HEK293 (cell line): ENCODE measurements at regions not wholly inside any gene's neighbourhood (a gene's known extent, or its start where the extent isn't known, plus 50 kb on each side); places are given as distances from the start of the nearest gene placed in this dataset.
A peak's percentile ranks its signal among the peaks of the same experiment; 100 is the strongest.

Source experiments
- CTCF ChIA-PET: fragments of 350-600 bp; formaldehyde crosslinking; extraction: SDS; loops from one replicate; lab custom pipeline; 2021; ENCODE audit warnings: antibody characterized with exemption; lab: Yijun Ruan, JAX
- POLR2A ChIA-PET: fragments of 300-600 bp; formaldehyde crosslinking; extraction: SDS; loops from one replicate; lab custom pipeline; 2020; ENCODE audit warnings: antibody characterized with exemption, inconsistent platforms; lab: Yijun Ruan, JAX
- H3K27ac ChIP-seq: fragments of 200-500 bp; sonication (Bioruptor generic); 2 replicates; pipeline ENCODE4 v1.5.1; 2014; ENCODE audit warnings: low read depth, low read length, control low read depth, inconsistent platforms; ENCODE audit errors: extremely low read depth
- H3K36me3 ChIP-seq, 2 experiments: fragments of 200-500 bp in 1 of 2; sonication (Bioruptor generic) in 1 of 2; 1 replicate in 1 of 2; 2 replicates in 1 of 2; pipeline ENCODE4 v1.5.1; 2014 to 2017; ENCODE audit warnings: inconsistent platforms in 2 of 2, low read length in 2 of 2; ENCODE audit not compliant: control insufficient read depth in 2 of 2, insufficient read depth in 1 of 2
- H3K4me1 ChIP-seq: fragments of 200-500 bp; sonication (Bioruptor generic); 2 replicates; pipeline ENCODE4 v1.5.1; 2014; ENCODE audit warnings: mild to moderate bottlenecking, low read length, inconsistent platforms; ENCODE audit not compliant: control insufficient read depth, insufficient read depth
- H3K4me3 ChIP-seq: 2 replicates; pipeline ENCODE4 v1.5.1; 2011; ENCODE audit warnings: low read depth, mild to moderate bottlenecking, control low read depth, low read length, moderate library complexity
- H3K9me3 ChIP-seq: fragments of 200-500 bp; sonication (Bioruptor generic); 2 replicates; pipeline ENCODE4 v1.5.1; 2014; ENCODE audit warnings: low read depth, low read length, inconsistent platforms; ENCODE audit not compliant: control insufficient read depth, insufficient read depth
- AEBP2 ChIP-seq: fragments of 450-650 bp; formaldehyde crosslinking; IDR thresholded peaks from 2 replicates; pipeline ENCODE4 v1.5.1; 2016; ENCODE audit warnings: missing biosample characterization, missing genetic modification characterization, borderline replicate concordance
- CTCF ChIP-seq: fragments of 450-650 bp; formaldehyde crosslinking; IDR thresholded peaks from 2 replicates; pipeline ENCODE4 v1.5.1; 2016; ENCODE audit warnings: missing biosample characterization, missing genetic modification characterization
- INSM2 ChIP-seq: fragments of 450-650 bp; formaldehyde crosslinking; IDR thresholded peaks from 2 replicates; pipeline ENCODE4 v1.5.1; 2016; ENCODE audit warnings: missing biosample characterization, missing genetic modification characterization
- KLF10 ChIP-seq: fragments of 450-650 bp; IDR thresholded peaks from 2 replicates; pipeline ENCODE4 v1.5.1; 2018; ENCODE audit warnings: missing biosample characterization, mild to moderate bottlenecking, missing genetic modification characterization
- KLF7 ChIP-seq: fragments of 450-650 bp; formaldehyde crosslinking; IDR thresholded peaks from 2 replicates; pipeline ENCODE4 v1.5.1; 2016; ENCODE audit warnings: missing biosample characterization, missing genetic modification characterization, borderline replicate concordance
- ZFP3 ChIP-seq: fragments of 450-650 bp; formaldehyde crosslinking; IDR thresholded peaks from 2 replicates; pipeline ENCODE4 v1.5.1; 2016; ENCODE audit warnings: low read depth, missing biosample characterization, missing genetic modification characterization
- ZFP37 ChIP-seq: fragments of 450-650 bp; formaldehyde crosslinking; IDR thresholded peaks from 2 replicates; pipeline ENCODE4 v1.5.1; 2016; ENCODE audit warnings: missing biosample characterization, missing genetic modification characterization
- ZNF248 ChIP-seq: fragments of 450-650 bp; formaldehyde crosslinking; IDR thresholded peaks from 2 replicates; pipeline ENCODE4 v1.5.1; 2017; ENCODE audit warnings: missing biosample characterization, missing genetic modification characterization
- ZNF354C ChIP-seq: fragments of 450-650 bp; formaldehyde crosslinking; IDR thresholded peaks from 2 replicates; pipeline ENCODE4 v1.5.1; 2016; ENCODE audit warnings: missing biosample characterization, missing genetic modification characterization, low read depth, borderline replicate concordance
- ZNF416 ChIP-seq: fragments of 450-650 bp; formaldehyde crosslinking; IDR thresholded peaks from 2 replicates; pipeline ENCODE4 v1.5.1; 2016; ENCODE audit warnings: missing biosample characterization, missing genetic modification characterization
- ZNF558 ChIP-seq: fragments of 450-650 bp; formaldehyde crosslinking; IDR thresholded peaks from 2 replicates; pipeline ENCODE4 v1.5.1; 2016; ENCODE audit warnings: missing biosample characterization, missing genetic modification characterization
- ZNF585B ChIP-seq: fragments of 450-650 bp; formaldehyde crosslinking; IDR thresholded peaks from 2 replicates; pipeline ENCODE4 v1.5.1; 2016; ENCODE audit warnings: missing biosample characterization, missing genetic modification characterization
- ZNF596 ChIP-seq: fragments of 450-650 bp; IDR thresholded peaks from 2 replicates; pipeline ENCODE4 v1.5.0; 2018; ENCODE audit warnings: missing biosample characterization, mild to moderate bottlenecking, missing genetic modification characterization, moderate library complexity
- ZNF639 ChIP-seq: fragments of 450-650 bp; formaldehyde crosslinking; IDR thresholded peaks from 2 replicates; pipeline ENCODE4 v1.5.1; 2016; ENCODE audit warnings: missing biosample characterization, missing genetic modification characterization
- ZNF654 ChIP-seq: fragments of 450-650 bp; formaldehyde crosslinking; IDR thresholded peaks from 2 replicates; pipeline ENCODE4 v1.5.1; 2016; ENCODE audit warnings: low read depth, missing biosample characterization, missing genetic modification characterization
- ZNF830 ChIP-seq: fragments of 450-650 bp; IDR thresholded peaks from 2 replicates; pipeline ENCODE4 v1.5.0; 2018; ENCODE audit warnings: missing biosample characterization, missing genetic modification characterization, low read depth, mild to moderate bottlenecking, moderate library complexity
- ZSCAN5A ChIP-seq: fragments of 450-650 bp; formaldehyde crosslinking; IDR thresholded peaks from 2 replicates; pipeline ENCODE4 v1.5.1; 2016; ENCODE audit warnings: missing biosample characterization, missing genetic modification characterization

GRCh38 chr14:59126714-59127436 is 61.6 kb upstream of the DAAM1 start (continued):
- 0 out of 2 replicates have a peak, but pooled peaks have one; percentile 24 for TF ChIP-seq CTCF (tag by site-specific recombination)

- H3K4me1 ChIP-seq = peaks cover 5% of the 10 kb centered on the region; the same call in 1 of the 2 replicates
- H3K27ac ChIP-seq = no peak overlapping the region
- H3K4me3 ChIP-seq = no peak overlapping the region
- CTCF ChIA-PET = interaction anchor here (0.6 to 3.6 kb wide), 9 partner anchors 9 to 703 kb away, joined by 3 to 23 read pairs (median 3); no protein-coding TSS in a partner anchor
- TF ChIP-seq ZNF596 (tag by site-specific recombination) (no peak), ZNF558 (tag by site-specific recombination) (no peak), ZNF248 (tag by site-specific recombination) (no peak), ZNF416 (tag by site-specific recombination) (no peak), INSM2 (tag by site-specific recombination) (no peak)
- TF ChIP-seq, all 188 proteins: peak for 0
- Histone ChIP-seq H3K9me3 (no peaks in the 10 kb centered on the region), H3K36me3 (no peaks in the 10 kb centered on the region)
- POLR2A ChIA-PET = no interaction called here
These were observed 61.1 kb upstream of the DAAM1 start for GRCh38 chr14:59127437-59127732.

- no peak for TF ChIP-seq ZFP37 (tag by site-specific recombination)
- no peak for TF ChIP-seq ZNF585B (tag by site-specific recombination)
- no peak for TF ChIP-seq ZFP3 (tag by site-specific recombination)
- no peak for TF ChIP-seq KLF10 (tag by site-specific recombination)
- TF ChIP-seq ZNF654 (tag by site-specific recombination) = no peak
- TF ChIP-seq ZNF639 (tag by site-specific recombination) = no peak
- TF ChIP-seq AEBP2 (tag by site-specific recombination) = no peak
- TF ChIP-seq ZNF830 (tag by site-specific recombination) = no peak
- TF ChIP-seq ZSCAN5A (tag by site-specific recombination) = no peak
- no peak for TF ChIP-seq KLF7 (tag by site-specific recombination)
- no peak for TF ChIP-seq ZNF354C
- TF ChIP-seq, all 188 proteins: peak for 0
- Histone ChIP-seq H3K4me1 (peaks cover 5% of the 10 kb centered on the region; the same call in 1 of the 2 replicates), H3K27ac (no peak overlapping the region), H3K9me3 (no peaks in the 10 kb centered on the region), H3K36me3 (no peaks in the 10 kb centered on the region), H3K4me3 (no peak overlapping the region)
- ChIA-PET POLR2A (no interaction called here), CTCF (interaction anchor here (0.8 to 3.4 kb wide), 5 partner anchors 8 to 629 kb away, joined by 3 to 13 read pairs (median 5); partner anchors contain the start of gene CCDC175)
These were observed 58.0 kb upstream of the DAAM1 start for GRCh38 chr14:59130462-59130861.
